H1 (cell line): ENCODE measurements at regions not wholly inside any gene's neighbourhood (a gene's known extent, or its start where the extent isn't known, plus 50 kb on each side); places are given as distances from the start of the nearest gene placed in this dataset.

Experiments
- CTCF ChIP-seq, 3 experiments: IDR thresholded peaks; 1 replicate in 2 of 3; 2 replicates in 1 of 3; pipeline versions ENCODE4 v1.5.1 to v1.6.1; 2011; ENCODE audit warnings: low read length in 3 of 3, mild to moderate bottlenecking in 3 of 3, inconsistent platforms in 2 of 3, low read depth in 1 of 3, moderate library complexity in 1 of 3; ENCODE audit not compliant: insufficient read depth in 1 of 3; ENCODE audit errors: control extremely low read depth in 1 of 3
- RAD21 ChIP-seq, 2 experiments: IDR thresholded peaks in 1 of 2; conservative IDR thresholded peaks in 1 of 2; 2 replicates each; pipeline ENCODE4 v1.6.1; 2011; ENCODE audit warnings: low read depth in 2 of 2, low read length in 2 of 2, improper control_type of control experiment in 1 of 2, inconsistent platforms in 1 of 2, mild to moderate bottlenecking in 1 of 2, moderate library complexity in 1 of 2

- TF ChIP-seq RAD21 (IDR thresholded peaks at IDR 0.05 in 1 of 2, conservative IDR thresholded peaks at IDR 0.05 in 1 of 2; ENCODE audit: low read depth in 2 of 2, low read length in 2 of 2) (no peak; a peak in 1 of 4 replicates), CTCF (IDR thresholded peaks at IDR 0.05; ENCODE audit: control extremely low read depth in 1 of 3, insufficient read depth in 1 of 3, low read depth in 1 of 3, low read length in 3 of 3) (no peak)
Measured at GRCh38 chr3:127042634-127043033, 59.7 kb downstream of the PLXNA1 start.
